ENCODE measurements at regions not wholly inside any gene's neighbourhood (a gene's known extent, or its start where the extent isn't known, plus 50 kb on each side); places are given as distances from the start of the nearest gene placed in this dataset.

DNA sequence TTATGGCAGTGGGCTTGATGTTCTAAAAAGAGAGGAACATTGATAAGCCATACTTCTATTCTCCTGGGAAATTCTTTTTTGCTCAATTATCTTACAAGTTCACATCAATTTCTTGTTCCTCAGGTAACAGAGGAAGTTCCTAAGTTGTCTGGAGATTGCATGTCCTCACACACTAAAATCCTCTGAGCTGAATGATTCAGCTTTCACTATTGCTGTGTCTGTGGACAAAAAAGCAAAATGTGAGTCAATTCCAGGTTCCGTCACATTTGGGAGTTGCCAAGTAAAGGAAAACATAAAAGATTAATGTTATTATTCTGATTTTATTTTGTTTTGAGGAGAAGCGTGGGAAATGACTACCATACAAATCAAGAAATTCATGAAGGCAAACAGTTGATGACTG lies 316.7 kb downstream of the CHRM3 start:
- no CpG with 5 or more reads among the region's 2 CpGs for WGBS, 2 donors (ENCODE audit: extremely low coverage in 2 of 2, insufficient read length in 2 of 2, insufficient replicate concordance in 1 of 2)
- no peak overlapping the region for H2BK5ac ChIP-seq (ENCODE audit: low read length)
- H2BK15ac ChIP-seq (ENCODE audit: low read length) = no peak overlapping the region
- H3K4me1 ChIP-seq (ENCODE audit: control insufficient read depth in 2 of 2, insufficient read depth in 1 of 2, low read depth in 1 of 2, low read length in 2 of 2) = peaks cover 0 to 2% of the 10 kb centered on the region in 2 donors
- no peak overlapping the region for H3K4me2 ChIP-seq (ENCODE audit: insufficient read depth, low read length, poor library complexity, severe bottlenecking)
- H3K36me3 ChIP-seq (replicated peaks in 1 of 2; ENCODE audit: control insufficient read depth in 2 of 2, insufficient read depth in 2 of 2, low read length in 2 of 2) = no peaks in the 10 kb centered on the region
- H2BK12ac ChIP-seq (ENCODE audit: low read length) = no peak overlapping the region
- no peak overlapping the region for H3K18ac ChIP-seq (ENCODE audit: low read length)
- H2AK5ac ChIP-seq (ENCODE audit: low read depth, low read length) = no peak overlapping the region
- no peak overlapping the region for H3K4ac ChIP-seq (ENCODE audit: low read length)
- no peak overlapping the region for H3K4me3 ChIP-seq (ENCODE audit: low read length in 2 of 2)
- no peaks in the 10 kb centered on the region for H3K79me1 ChIP-seq (ENCODE audit: low read depth, low read length)
- no peak overlapping the region for H3K23ac ChIP-seq (ENCODE audit: low read depth, low read length, poor library complexity)
- no peak for DNase-seq (ENCODE audit: low spot score)
- no peak overlapping the region for H4K91ac ChIP-seq (ENCODE audit: low read depth, low read length, poor library complexity)
- no peak overlapping the region for H2BK120ac ChIP-seq (ENCODE audit: low read depth, low read length)
- no peak overlapping the region for H3K9ac ChIP-seq (ENCODE audit: low read depth, low read length, poor library complexity)
- peaks cover 0 to 2% (median 0%) of the 10 kb centered on the region in 3 experiments for H3K27me3 ChIP-seq (ENCODE audit: control insufficient read depth in 3 of 3, insufficient read depth in 3 of 3, low read depth in 1 of 3, low read length in 3 of 3)
- no peak overlapping the region for H4K8ac ChIP-seq (ENCODE audit: low read depth, low read length)
- H3K9me3 ChIP-seq (replicated peaks in 1 of 2; ENCODE audit: control insufficient read depth in 2 of 2, insufficient read depth in 1 of 2, low read depth in 1 of 2, low read length in 2 of 2) = peaks cover 0 to 2% of the 10 kb centered on the region in 2 donors
- H3K27ac ChIP-seq (replicated peaks; ENCODE audit: low read length) = no peak overlapping the region
- H3K14ac ChIP-seq (ENCODE audit: low read length) = no peak overlapping the region
- no peak overlapping the region for H2AFZ ChIP-seq (ENCODE audit: low read length)

DNA sequence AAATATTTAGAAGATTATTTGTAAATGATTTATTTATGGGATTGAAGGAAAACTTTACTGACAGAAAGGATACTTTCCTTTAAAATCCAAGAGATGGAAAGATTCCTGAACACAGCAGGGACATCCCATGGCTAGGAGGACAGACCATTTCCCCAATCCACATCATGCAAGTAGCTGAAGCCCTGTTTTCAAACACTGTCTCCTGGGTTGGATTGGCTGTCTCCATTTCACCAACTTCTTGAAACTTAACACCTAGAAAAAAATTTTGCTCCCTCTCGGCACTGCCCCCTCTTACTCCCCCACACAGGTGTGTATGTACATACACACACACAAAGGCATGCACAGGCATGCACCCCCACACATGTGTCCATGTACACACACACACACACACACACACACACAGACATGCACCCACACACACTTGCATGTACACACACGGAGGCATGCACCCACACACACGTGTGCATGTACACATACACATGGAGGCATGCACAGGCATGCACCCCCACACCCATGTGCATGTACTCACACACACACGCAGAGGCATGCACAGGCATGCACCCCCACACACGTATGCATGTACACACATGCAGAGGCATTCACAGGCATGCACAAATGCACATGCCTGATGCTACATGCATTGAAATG lies 320.0 kb downstream of the CHRM3 start:
- Histone ChIP-seq H2BK12ac (ENCODE audit: low read length) (peak overlapping the region; percentile 82), H3K27me3 (ENCODE audit: control insufficient read depth in 3 of 3, insufficient read depth in 3 of 3, low read depth in 1 of 3, low read length in 3 of 3) (no peaks in the 10 kb centered on the region), H3K4me1 (ENCODE audit: control insufficient read depth in 2 of 2, insufficient read depth in 1 of 2, low read depth in 1 of 2, low read length in 2 of 2) (peaks cover 0 to 2% of the 10 kb centered on the region in 2 donors), H3K4me2 (ENCODE audit: insufficient read depth, low read length, poor library complexity, severe bottlenecking) (no peak overlapping the region), H3K18ac (ENCODE audit: low read length) (peak overlapping the region; percentile 78), H2AK5ac (ENCODE audit: low read depth, low read length) (no peak overlapping the region), H3K36me3 (replicated peaks in 1 of 2; ENCODE audit: control insufficient read depth in 2 of 2, insufficient read depth in 2 of 2, low read length in 2 of 2) (no peaks in the 10 kb centered on the region), H2BK120ac (ENCODE audit: low read depth, low read length) (no peak overlapping the region), H4K8ac (ENCODE audit: low read depth, low read length) (no peak overlapping the region), H3K4ac (ENCODE audit: low read length) (no peak overlapping the region), H3K79me1 (ENCODE audit: low read depth, low read length) (no peaks in the 10 kb centered on the region), H3K27ac (replicated peaks; ENCODE audit: low read length) (no peak overlapping the region), H3K9ac (ENCODE audit: low read depth, low read length, poor library complexity) (no peak overlapping the region), H3K4me3 (ENCODE audit: low read length in 2 of 2) (peak overlapping the region in 1 of 2 donors; percentile 21), H2AFZ (ENCODE audit: low read length) (no peak overlapping the region), H4K91ac (ENCODE audit: low read depth, low read length, poor library complexity) (no peak overlapping the region), H2BK5ac (ENCODE audit: low read length) (no peak overlapping the region), H3K9me3 (replicated peaks in 1 of 2; ENCODE audit: control insufficient read depth in 2 of 2, insufficient read depth in 1 of 2, low read depth in 1 of 2, low read length in 2 of 2) (peaks cover 0 to 2% of the 10 kb centered on the region in 2 donors), H3K23ac (ENCODE audit: low read depth, low read length, poor library complexity) (peak overlapping the region; percentile 8), H3K14ac (ENCODE audit: low read length) (peak overlapping the region; percentile 72), H2BK15ac (ENCODE audit: low read length) (no peak overlapping the region)
- DNase-seq (ENCODE audit: low spot score) = no peak
- no CpG with 5 or more reads among the region's 5 CpGs for WGBS, 2 donors (ENCODE audit: extremely low coverage in 2 of 2, insufficient read length in 2 of 2, insufficient replicate concordance in 1 of 2)

DNA sequence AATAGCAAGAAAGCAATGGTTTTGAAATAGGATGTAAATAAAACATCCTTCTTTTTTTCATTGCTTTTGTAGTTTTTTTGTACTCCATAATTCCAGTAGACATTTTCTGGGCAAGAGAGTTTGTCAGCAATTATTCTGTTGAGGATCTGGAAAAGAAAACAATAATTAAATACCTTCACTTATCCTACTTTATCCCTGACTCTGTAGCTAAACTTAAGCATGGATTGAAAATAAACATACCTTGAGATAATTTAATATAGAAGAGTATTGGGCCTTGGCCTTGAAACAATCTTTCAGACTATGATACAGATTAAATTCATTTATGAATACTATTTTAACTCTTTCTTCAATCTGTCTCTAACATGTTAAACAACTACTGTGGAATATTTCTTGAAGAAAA lies 321.2 kb downstream of the CHRM3 start:
- Histone ChIP-seq H2AK5ac (ENCODE audit: low read depth, low read length) (no peak overlapping the region), H3K9me3 (replicated peaks in 1 of 2; ENCODE audit: control insufficient read depth in 2 of 2, insufficient read depth in 1 of 2, low read depth in 1 of 2, low read length in 2 of 2) (peaks cover 0 to 2% of the 10 kb centered on the region in 2 donors), H3K18ac (ENCODE audit: low read length) (no peak overlapping the region), H4K8ac (ENCODE audit: low read depth, low read length) (no peak overlapping the region), H2BK12ac (ENCODE audit: low read length) (no peak overlapping the region), H2BK5ac (ENCODE audit: low read length) (no peak overlapping the region), H3K79me1 (ENCODE audit: low read depth, low read length) (no peaks in the 10 kb centered on the region), H2BK120ac (ENCODE audit: low read depth, low read length) (no peak overlapping the region), H2BK15ac (ENCODE audit: low read length) (no peak overlapping the region), H3K27ac (replicated peaks; ENCODE audit: low read length) (no peak overlapping the region), H3K14ac (ENCODE audit: low read length) (no peak overlapping the region), H3K4me2 (ENCODE audit: insufficient read depth, low read length, poor library complexity, severe bottlenecking) (no peak overlapping the region), H2AFZ (ENCODE audit: low read length) (no peak overlapping the region), H3K23ac (ENCODE audit: low read depth, low read length, poor library complexity) (no peak overlapping the region), H3K27me3 (ENCODE audit: control insufficient read depth in 3 of 3, insufficient read depth in 3 of 3, low read depth in 1 of 3, low read length in 3 of 3) (no peaks in the 10 kb centered on the region), H3K4me1 (ENCODE audit: control insufficient read depth in 2 of 2, insufficient read depth in 1 of 2, low read depth in 1 of 2, low read length in 2 of 2) (peaks cover 0 to 4% of the 10 kb centered on the region in 2 donors), H3K4me3 (ENCODE audit: low read length in 2 of 2) (no peak overlapping the region), H4K91ac (ENCODE audit: low read depth, low read length, poor library complexity) (no peak overlapping the region), H3K4ac (ENCODE audit: low read length) (no peak overlapping the region), H3K9ac (ENCODE audit: low read depth, low read length, poor library complexity) (no peak overlapping the region), H3K36me3 (replicated peaks in 1 of 2; ENCODE audit: control insufficient read depth in 2 of 2, insufficient read depth in 2 of 2, low read length in 2 of 2) (no peaks in the 10 kb centered on the region)
- no peak for DNase-seq (ENCODE audit: low spot score)

DNA sequence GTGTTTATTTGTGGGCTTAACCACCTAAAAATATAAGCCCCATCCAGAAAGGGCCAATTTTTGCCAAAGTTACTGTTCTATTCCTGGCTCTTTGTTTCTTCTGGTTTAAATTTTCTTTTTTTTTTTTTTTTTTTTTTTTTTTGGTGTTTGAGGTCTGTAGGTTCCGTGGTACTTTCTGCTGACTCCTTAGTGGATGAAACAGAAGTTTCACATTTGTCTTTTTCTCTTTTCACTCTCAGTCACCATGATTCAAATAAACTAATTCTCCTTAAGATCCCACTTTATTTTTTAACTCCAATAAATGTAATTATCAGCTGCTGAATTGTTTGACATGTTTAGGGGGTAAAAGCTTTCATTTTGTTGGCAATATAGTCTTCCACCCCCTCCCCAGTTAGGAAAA lies 322.3 kb downstream of the CHRM3 start:
- Histone ChIP-seq H3K4ac (ENCODE audit: low read length) (no peak overlapping the region), H3K79me1 (ENCODE audit: low read depth, low read length) (no peaks in the 10 kb centered on the region), H3K36me3 (replicated peaks in 1 of 2; ENCODE audit: control insufficient read depth in 2 of 2, insufficient read depth in 2 of 2, low read length in 2 of 2) (no peaks in the 10 kb centered on the region), H3K9ac (ENCODE audit: low read depth, low read length, poor library complexity) (no peak overlapping the region), H3K18ac (ENCODE audit: low read length) (no peak overlapping the region), H4K91ac (ENCODE audit: low read depth, low read length, poor library complexity) (no peak overlapping the region), H2BK120ac (ENCODE audit: low read depth, low read length) (no peak overlapping the region), H2BK12ac (ENCODE audit: low read length) (no peak overlapping the region), H2AFZ (ENCODE audit: low read length) (no peak overlapping the region), H4K8ac (ENCODE audit: low read depth, low read length) (no peak overlapping the region), H2BK15ac (ENCODE audit: low read length) (no peak overlapping the region), H3K23ac (ENCODE audit: low read depth, low read length, poor library complexity) (no peak overlapping the region), H2AK5ac (ENCODE audit: low read depth, low read length) (no peak overlapping the region), H2BK5ac (ENCODE audit: low read length) (no peak overlapping the region), H3K27me3 (ENCODE audit: control insufficient read depth in 3 of 3, insufficient read depth in 3 of 3, low read depth in 1 of 3, low read length in 3 of 3) (no peaks in the 10 kb centered on the region), H3K27ac (replicated peaks; ENCODE audit: low read length) (no peak overlapping the region), H3K4me3 (ENCODE audit: low read length in 2 of 2) (no peak overlapping the region), H3K9me3 (replicated peaks in 1 of 2; ENCODE audit: control insufficient read depth in 2 of 2, insufficient read depth in 1 of 2, low read depth in 1 of 2, low read length in 2 of 2) (peaks cover 0 to 2% of the 10 kb centered on the region in 2 donors), H3K4me2 (ENCODE audit: insufficient read depth, low read length, poor library complexity, severe bottlenecking) (no peak overlapping the region), H3K4me1 (ENCODE audit: control insufficient read depth in 2 of 2, insufficient read depth in 1 of 2, low read depth in 1 of 2, low read length in 2 of 2) (peaks cover 0 to 4% of the 10 kb centered on the region in 2 donors), H3K14ac (ENCODE audit: low read length) (no peak overlapping the region)
- no CpG with 5 or more reads among the region's 1 CpG for WGBS, 2 donors (ENCODE audit: extremely low coverage in 2 of 2, insufficient read length in 2 of 2, insufficient replicate concordance in 1 of 2)
- DNase-seq (ENCODE audit: low spot score) = no peak
